ENCODE measurements at regions not wholly inside any gene's neighbourhood (a gene's known extent, or its start where the extent isn't known, plus 50 kb on each side); places are given as distances from the start of the nearest gene placed in this dataset.

DNA sequence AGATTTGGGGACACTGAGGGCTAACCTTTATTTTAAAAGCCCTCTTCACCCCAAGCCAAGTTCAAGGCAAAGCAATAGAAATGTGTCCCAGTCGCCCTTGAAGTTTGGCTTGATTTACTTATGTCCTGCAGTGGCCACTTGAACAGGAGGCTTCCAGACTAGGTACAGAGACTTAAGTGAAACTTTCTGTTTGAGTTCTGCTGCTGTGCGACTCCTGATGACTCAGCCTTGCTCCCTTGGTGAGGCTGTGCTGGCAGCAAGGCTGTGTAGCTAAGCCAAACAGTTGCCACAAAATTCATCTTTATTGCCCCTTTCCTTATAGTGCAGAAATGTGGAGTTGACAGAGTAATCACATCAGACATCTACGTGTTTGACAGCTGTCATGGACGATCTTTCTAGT lies 68.8 kb upstream of the NTRK2 start:
- DNase-seq (ENCODE audit: low read depth in 1 of 2, low spot score in 2 of 2) (no peak), FAIRE-seq (no peak)
- Histone ChIP-seq H3K14ac (ENCODE audit: insufficient read length) (no peak overlapping the region), H3K56ac (replicated peaks; ENCODE audit: insufficient read length, low read depth, low read length) (no peak overlapping the region), H2BK15ac (ENCODE audit: low read length) (no peak overlapping the region), H3K18ac (ENCODE audit: extremely low read depth, low read length) (no peak overlapping the region), H2BK120ac (replicated peaks; ENCODE audit: low read depth, low read length) (no peak overlapping the region), H3K9ac (replicated peaks in 1 of 4; ENCODE audit: extremely low read depth in 1 of 4, low read depth in 3 of 4, low read length in 3 of 4) (no peak overlapping the region), H3K4ac (replicated peaks; ENCODE audit: insufficient read length, low read depth, low read length) (no peak overlapping the region), H3K23me2 (ENCODE audit: low read depth, low read length) (no peaks in the 10 kb centered on the region), H3K27me3 (replicated peaks in 1 of 4; ENCODE audit: control insufficient read depth in 3 of 4, extremely low read depth in 1 of 4, insufficient read depth in 3 of 4, low read length in 3 of 4) (no peaks in the 10 kb centered on the region), H3K79me1 (ENCODE audit: low read depth, low read length) (no peaks in the 10 kb centered on the region), H4K20me1 (replicated peaks in 1 of 2; ENCODE audit: control insufficient read depth in 1 of 2, insufficient read depth in 2 of 2, low read length in 2 of 2) (no peaks in the 10 kb centered on the region), H3K4me3 (ENCODE audit: extremely low read depth in 1 of 4, insufficient read depth in 2 of 4, low read depth in 3 of 4, low read length in 4 of 4) (no peak overlapping the region), H2BK12ac (ENCODE audit: low read depth, low read length) (no peak overlapping the region), H3K4me1 (replicated peaks in 1 of 4; ENCODE audit: control insufficient read depth in 3 of 4, insufficient read depth in 4 of 4, low read length in 3 of 4) (no peaks in the 10 kb centered on the region), H2AFZ (ENCODE audit: low read length) (no peak overlapping the region), H3K36me3 (ENCODE audit: control insufficient read depth in 2 of 4, insufficient read depth in 4 of 4, low read length in 3 of 4) (no peaks in the 10 kb centered on the region), H2BK20ac (ENCODE audit: low read length) (no peak overlapping the region), H3K79me2 (ENCODE audit: control insufficient read depth in 1 of 2, insufficient read depth in 2 of 2, low read length in 2 of 2) (no peaks in the 10 kb centered on the region), H2BK5ac (ENCODE audit: low read depth, low read length) (no peak overlapping the region), H3K4me2 (ENCODE audit: insufficient read depth in 1 of 2, low read depth in 2 of 2, low read length in 2 of 2) (no peak overlapping the region), H4K8ac (ENCODE audit: extremely low read depth, insufficient read depth, low read length) (no peak overlapping the region), H4K91ac (replicated peaks; ENCODE audit: insufficient read length, low read length) (no peak overlapping the region), H3K27ac (ENCODE audit: low read depth, low read length) (no peak overlapping the region), H4K5ac (ENCODE audit: insufficient read length, low read depth, low read length) (no peak overlapping the region), H3K23ac (ENCODE audit: insufficient read length) (no peak overlapping the region), H3K9me3 (ENCODE audit: insufficient read depth in 2 of 2, low read depth in 1 of 2, low read length in 1 of 2) (no peaks in the 10 kb centered on the region), H2AK5ac (ENCODE audit: low read depth, low read length) (no peak overlapping the region)
- ChIA-PET CTCF (ENCODE audit: partially characterized antibody) (no interaction called here), POLR2A (ENCODE audit: partially characterized antibody) (no interaction called here)
- WGBS, 2 experiments (ENCODE audit: extremely low coverage in 1 of 2, insufficient coverage in 1 of 2, insufficient read length in 1 of 2, insufficient replicate concordance in 2 of 2, low coverage in 1 of 2, low lambda C conversion rate in 2 of 2, missing lambda C conversion rate in 1 of 2) = 88% methylated on average over 4 of the region's 4 CpGs; no CpG with 5 or more reads in 1 of the 2 experiments
- no peak for TF ChIP-seq SIRT6 (IDR thresholded peaks at IDR 0.05; ENCODE audit: low read length)
- no peak for TF ChIP-seq HDAC6 (IDR thresholded peaks at IDR 0.05; ENCODE audit: low read depth, low read length)
- TF ChIP-seq CREB1 (IDR thresholded peaks at IDR 0.05) = no peak
- no peak for TF ChIP-seq SP1 (IDR thresholded peaks at IDR 0.05; ENCODE audit: low read depth, low read length)
- TF ChIP-seq, protein P1, sequence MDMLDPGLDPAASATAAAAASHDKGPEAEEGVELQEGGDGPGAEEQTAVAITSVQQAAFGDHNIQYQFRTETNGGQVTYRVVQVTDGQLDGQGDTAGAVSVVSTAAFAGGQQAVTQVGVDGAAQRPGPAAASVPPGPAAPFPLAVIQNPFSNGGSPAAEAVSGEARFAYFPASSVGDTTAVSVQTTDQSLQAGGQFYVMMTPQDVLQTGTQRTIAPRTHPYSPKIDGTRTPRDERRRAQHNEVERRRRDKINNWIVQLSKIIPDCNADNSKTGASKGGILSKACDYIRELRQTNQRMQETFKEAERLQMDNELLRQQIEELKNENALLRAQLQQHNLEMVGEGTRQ (IDR thresholded peaks at IDR 0.05; ENCODE audit: low read length) = no peak
- TF ChIP-seq TBP (IDR thresholded peaks at IDR 0.05; ENCODE audit: low read depth, low read length) = no peak
- no peak for TF ChIP-seq TAF1 (IDR thresholded peaks at IDR 0.05; ENCODE audit: low read depth, low read length)
- TF ChIP-seq POU5F1 (IDR thresholded peaks at IDR 0.05; ENCODE audit: low read depth, low read length) = no peak
- no peak for TF ChIP-seq EZH2 (IDR thresholded peaks at IDR 0.05; ENCODE audit: low read depth, low read length, severe bottlenecking)
- TF ChIP-seq FOSL1 (IDR thresholded peaks at IDR 0.05; ENCODE audit: insufficient read depth, low read depth, low read length) = no peak
- no peak for TF ChIP-seq RAD21 (IDR thresholded peaks at IDR 0.05 in 1 of 2, conservative IDR thresholded peaks at IDR 0.05 in 1 of 2; ENCODE audit: low read depth in 2 of 2, low read length in 2 of 2)
- TF ChIP-seq SP2 (IDR thresholded peaks at IDR 0.05; ENCODE audit: low read length) = no peak
- TF ChIP-seq CEBPB (IDR thresholded peaks at IDR 0.05; ENCODE audit: low read depth, low read length) = no peak
- TF ChIP-seq CTBP2 (IDR thresholded peaks at IDR 0.05; ENCODE audit: borderline replicate concordance, insufficient read depth, insufficient read length, low read length) = no peak
- TF ChIP-seq NANOG (IDR thresholded peaks at IDR 0.05; ENCODE audit: insufficient read depth, low read depth, low read length, poor library complexity, severe bottlenecking) = no peak

All from H1 (cell line).